HG03159 (cell line): ENCODE measurements at regions not wholly inside any gene's neighbourhood (a gene's known extent, or its start where the extent isn't known, plus 50 kb on each side); places are given as distances from the start of the nearest gene placed in this dataset.

Source experiments
- ATAC-seq: cut with Tn5 transposase; IDR thresholded peaks from one replicate; pipeline ENCODE4 v1.9.1; 2021; ENCODE audit warnings: mild to moderate bottlenecking, moderate library complexity; ENCODE audit not compliant: unreplicated experiment

GRCh38 chr2:217660423-217660822 is 342.4 kb downstream of the TNS1 start:
- ATAC-seq = no peak

- ATAC-seq = no peak
Observed at GRCh38 chr2:217658806-217659205, 344.0 kb downstream of the TNS1 start.

GRCh38 chr2:217657252-217657651 is 345.5 kb downstream of the TNS1 start:
- ATAC-seq = no peak

DNA sequence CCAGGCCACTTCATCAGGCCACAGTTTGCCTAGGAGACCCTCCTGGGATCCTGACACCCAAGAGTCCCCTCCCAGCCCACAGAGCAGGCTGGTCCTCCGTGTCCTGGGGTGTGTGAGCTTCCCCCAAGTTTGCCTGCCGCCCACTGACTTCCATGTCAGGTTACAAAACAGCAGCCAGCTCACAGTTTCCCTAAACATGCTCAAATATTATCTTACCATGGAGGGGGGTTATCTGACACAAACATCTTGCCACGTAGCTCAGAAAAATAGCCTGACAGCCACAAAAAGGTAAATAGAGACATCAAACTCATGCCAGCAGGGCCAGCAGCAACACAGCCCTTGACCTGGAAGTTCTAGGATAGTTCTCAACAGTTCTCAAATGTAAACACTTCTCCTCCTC is 346.5 kb downstream of the TNS1 start:
- no peak for ATAC-seq

DNA sequence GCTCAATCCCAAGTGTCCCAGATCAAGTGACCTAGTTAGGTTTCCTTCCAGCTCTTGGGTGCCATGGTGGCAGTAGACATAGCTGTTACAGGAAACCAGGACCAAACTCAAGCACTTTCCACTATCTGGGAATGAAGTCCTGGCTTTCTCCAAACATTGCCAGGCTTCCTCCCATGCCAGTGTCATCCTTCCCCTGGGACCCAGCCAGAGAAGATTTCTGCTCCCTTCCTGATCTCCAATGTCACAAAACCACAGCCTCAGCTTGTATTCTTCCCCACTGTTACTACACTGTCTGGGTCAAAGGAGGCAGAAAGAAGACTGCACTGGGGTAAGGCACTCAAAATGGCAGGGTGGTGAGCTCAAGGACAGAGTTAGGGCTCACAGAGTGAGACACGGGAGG is 347.1 kb downstream of the TNS1 start:
- ATAC-seq = no peak

GRCh38 chr2:217654168-217654567 is 348.6 kb downstream of the TNS1 start:
- no peak for ATAC-seq

GRCh38 chr2:217652761-217653639 is 349.8 kb downstream of the TNS1 start:
- no peak for ATAC-seq

DNA sequence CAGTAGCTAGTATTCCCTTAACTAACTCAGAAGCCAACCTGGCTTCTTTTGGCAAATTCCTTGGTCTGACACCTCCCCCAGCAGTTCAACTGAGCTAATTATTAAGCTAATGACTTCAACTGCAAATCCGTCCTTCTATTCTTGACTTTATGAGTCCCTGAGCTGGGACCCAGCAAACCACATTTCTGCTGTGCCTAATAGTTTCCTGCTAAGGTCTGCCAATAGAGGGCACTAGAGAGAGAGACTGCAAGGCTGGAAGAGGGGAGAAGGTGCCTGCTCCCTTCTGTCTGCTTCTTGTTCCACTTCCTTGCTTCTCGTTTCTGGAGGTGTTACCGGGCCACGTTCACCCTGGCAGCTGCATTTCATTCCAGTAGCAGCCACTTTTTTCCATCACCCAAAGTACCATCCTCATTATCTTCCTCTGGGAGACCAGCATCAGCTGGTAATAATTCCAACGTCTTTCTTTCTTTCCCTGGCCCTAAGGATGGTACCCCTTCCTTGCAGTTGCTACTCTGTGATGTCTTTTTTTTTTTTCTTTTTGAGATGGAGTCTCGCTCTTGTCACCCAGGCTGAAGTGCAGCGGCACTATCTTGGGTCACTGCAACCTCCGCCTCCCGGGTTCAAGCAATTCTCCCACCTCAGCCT is 352.0 kb downstream of the TNS1 start:
- ATAC-seq = peak; percentile 66

DNA sequence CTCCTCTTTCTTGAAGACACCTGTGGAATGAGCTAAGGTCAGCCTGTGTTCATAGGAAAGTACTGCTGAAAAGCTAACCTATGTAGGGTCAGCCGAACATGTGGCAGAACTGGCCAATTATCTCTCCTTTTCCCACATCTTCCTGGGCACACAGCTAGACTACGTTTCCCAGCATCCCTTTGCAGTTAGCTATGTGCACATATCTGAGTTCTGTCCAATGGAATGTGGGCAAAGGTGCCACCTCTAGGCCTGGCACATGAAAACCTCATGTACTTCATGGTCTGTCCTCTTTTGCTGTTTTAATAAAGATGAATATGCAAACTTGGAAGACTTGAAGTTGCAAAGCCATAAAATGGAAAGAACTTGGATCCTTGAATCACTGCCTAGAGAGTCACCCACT is 352.6 kb downstream of the TNS1 start:
- ATAC-seq = no peak

- ATAC-seq = no peak
Observed at GRCh38 chr2:217647925-217648324, 354.9 kb downstream of the TNS1 start.

DNA sequence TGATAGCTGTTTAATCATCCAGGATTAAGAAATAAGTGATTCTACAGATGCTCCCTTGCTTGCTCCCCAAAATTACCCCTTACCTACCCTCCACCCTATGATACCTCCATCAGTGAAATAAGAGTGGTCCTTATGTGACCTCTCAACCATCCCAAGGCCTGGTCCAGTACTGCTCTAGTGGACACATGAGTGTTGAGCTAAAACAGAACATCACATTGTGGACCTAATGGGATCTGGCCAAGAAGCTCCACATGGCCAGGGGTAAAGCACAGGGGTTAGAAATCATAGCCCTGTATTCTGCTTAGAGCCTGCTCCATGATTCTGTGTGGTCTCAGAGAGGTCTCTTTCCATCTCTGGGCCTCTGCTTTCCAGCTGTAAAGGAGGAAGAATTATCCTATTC is 355.6 kb downstream of the TNS1 start:
- no peak for ATAC-seq

- no peak for ATAC-seq
Observed at GRCh38 chr2:217645896-217646295, 356.9 kb downstream of the TNS1 start.

DNA sequence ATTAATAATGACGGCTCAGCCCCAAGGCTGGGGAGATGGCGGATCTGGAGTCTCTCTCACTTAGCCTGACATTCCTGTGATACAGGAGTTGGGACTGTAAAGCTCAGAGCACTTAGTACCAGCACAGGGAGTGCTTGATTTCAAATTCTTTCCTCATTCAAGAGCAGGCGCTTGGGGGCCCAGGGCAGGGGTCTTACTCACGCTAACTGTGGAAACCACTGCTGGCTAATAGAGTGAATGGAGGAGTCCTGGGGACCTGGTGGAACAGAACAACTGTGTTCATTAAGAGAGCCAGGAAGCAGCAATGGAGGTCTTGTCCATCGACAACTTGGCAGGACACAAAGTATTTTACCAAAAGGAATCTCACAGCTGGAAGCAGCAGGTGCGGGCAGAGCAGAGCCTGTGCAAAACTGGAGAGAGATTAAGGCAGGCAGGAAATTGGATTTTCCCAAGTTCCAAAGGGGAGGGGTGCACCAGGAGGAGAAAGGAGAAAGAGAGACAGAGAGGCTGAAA is 358.9 kb downstream of the TNS1 start:
- no peak for ATAC-seq

- ATAC-seq = no peak
Observed at GRCh38 chr2:217642944-217643343, 359.9 kb downstream of the TNS1 start.

DNA sequence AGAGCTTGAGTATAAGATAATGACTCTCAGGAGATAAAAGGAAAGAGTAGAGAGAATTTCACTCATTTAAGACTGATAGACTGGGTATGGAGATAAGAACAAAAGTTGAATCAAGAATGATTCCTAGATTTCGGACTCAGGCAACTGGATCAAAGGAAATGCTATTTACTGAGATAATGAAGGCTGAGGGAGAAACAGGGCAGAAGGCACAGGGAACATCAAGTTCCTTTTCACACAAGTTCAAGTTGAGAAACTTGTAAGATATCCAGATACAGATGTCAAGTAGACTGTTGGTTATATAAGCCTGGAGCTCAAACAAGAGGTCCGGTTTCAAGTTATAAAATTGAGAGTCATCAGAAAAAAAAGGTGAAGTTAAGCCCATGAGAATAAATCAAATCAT is 360.8 kb downstream of the TNS1 start:
- ATAC-seq = no peak

- ATAC-seq = no peak
Observed at GRCh38 chr2:217639481-217639880, 363.3 kb downstream of the TNS1 start.

DNA sequence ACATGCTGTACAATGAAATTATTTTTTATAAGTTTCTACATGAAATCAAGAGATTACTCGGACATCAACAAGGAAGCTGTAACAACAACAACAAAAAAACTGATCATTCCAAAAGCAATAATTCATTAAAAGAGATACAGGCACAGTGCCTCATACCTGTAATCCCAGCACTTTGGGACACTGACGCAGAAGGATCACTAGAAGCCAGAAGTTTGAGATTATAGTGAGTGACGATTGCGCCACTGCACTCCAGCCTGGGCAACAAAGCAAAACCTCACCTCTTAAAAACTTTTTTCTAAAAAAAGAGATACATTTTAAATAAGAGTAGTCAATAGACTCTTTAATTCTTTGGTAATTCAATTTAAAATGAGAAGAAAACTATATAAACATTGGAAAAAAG is 364.3 kb downstream of the TNS1 start:
- ATAC-seq = no peak

DNA sequence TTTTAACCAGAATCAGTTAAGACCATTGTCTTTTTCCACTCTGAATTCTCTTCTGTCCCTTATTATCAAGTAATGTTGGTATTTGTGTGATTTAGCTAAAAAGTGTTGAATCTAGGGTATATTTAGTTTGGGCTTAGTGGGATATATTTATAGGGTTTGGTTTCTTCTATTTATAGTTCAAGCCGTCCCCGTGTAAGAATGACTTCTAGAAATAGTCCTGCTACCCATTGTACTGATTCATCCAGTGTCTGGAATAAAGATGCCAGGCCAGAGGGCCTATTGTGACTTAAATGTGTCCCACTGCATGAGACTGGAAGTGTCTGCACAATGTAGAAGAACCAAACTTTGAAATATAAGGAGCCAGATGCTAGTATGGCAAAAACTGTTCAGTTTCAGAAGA is 364.8 kb downstream of the TNS1 start:
- ATAC-seq = no peak

- ATAC-seq = no peak
Observed at GRCh38 chr2:217636991-217637561, 365.7 kb downstream of the TNS1 start.

DNA sequence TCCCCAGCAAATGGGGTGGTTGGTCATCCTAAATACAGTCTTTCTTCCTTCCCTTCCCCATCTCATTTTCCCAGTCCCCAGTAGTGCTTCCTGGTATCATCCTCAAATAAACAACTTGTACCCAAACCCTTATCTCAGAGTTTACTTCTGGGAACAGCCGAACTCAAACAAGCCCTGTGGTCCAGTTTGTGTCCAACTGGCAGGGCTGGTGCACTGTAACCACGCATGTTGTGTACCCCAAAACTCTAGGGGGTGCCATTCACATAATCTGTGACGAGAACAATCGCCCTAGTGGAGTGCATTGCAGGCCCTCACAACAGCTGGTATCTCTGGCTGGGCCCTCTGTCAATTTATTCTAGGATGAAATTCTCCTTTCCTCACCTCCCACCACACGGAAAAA is 366.2 kb downstream of the TNS1 start:
- no peak for ATAC-seq

GRCh38 chr2:217634871-217635270 is 367.9 kb downstream of the TNS1 start:
- ATAC-seq = no peak

DNA sequence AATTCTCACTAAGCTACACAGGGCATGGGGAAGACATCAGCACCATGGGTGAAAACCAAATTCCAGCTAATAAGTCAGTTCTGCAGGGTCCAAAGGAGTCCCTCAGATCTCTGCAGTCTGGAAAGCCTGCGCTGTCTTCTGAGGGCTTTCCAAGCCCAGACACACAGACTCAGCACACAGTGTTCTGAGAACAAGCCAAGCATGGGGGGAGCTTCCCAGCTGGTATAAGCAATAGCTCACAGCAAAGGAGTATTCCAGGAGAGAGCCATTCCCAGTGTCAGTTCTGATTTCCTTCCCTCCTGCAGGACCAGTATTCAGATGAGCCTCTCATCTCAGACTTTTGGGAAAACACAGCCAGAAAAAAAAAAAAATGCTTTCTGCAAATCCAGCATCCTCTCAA is 370.8 kb downstream of the TNS1 start:
- ATAC-seq = no peak
